ENCODE measurements at regions not wholly inside any gene's neighbourhood (a gene's known extent, or its start where the extent isn't known, plus 50 kb on each side); places are given as distances from the start of the nearest gene placed in this dataset.

GRCh38 chr7:42624471-42624870, 287.4 kb downstream of the C7orf25 start (continued):
- no peak for TF ChIP-seq PBX3 (IDR thresholded peaks at IDR 0.05)

GRCh38 chr7:42621543-42622219, 290.2 kb downstream of the C7orf25 start:
- no peak for DNase-seq
- Histone ChIP-seq H3K4me1 (ENCODE audit: control insufficient read depth in 1 of 2, insufficient read depth in 2 of 2, low read depth in 1 of 2, low read length in 1 of 2) (no peaks in the 10 kb centered on the region), H3K27ac (ENCODE audit: low read depth in 2 of 2, low read length in 1 of 2) (no peak overlapping the region), H3K4me2 (no peak overlapping the region), H4K20me1 (ENCODE audit: insufficient read depth) (no peaks in the 10 kb centered on the region), H3K9ac (no peak overlapping the region), H3K9me2 (no peaks in the 10 kb centered on the region), H3K79me2 (ENCODE audit: insufficient read depth) (no peaks in the 10 kb centered on the region), H3K36me3 (replicated peaks in 1 of 2; ENCODE audit: control insufficient read depth in 1 of 2, insufficient read depth in 2 of 2, low read length in 1 of 2) (no peaks in the 10 kb centered on the region), H2AFZ (ENCODE audit: low read depth) (no peak overlapping the region), H3K9me3 (no peaks in the 10 kb centered on the region), H3K4me3 (ENCODE audit: low read depth in 2 of 2, low read length in 1 of 2) (no peak overlapping the region), H3F3A (replicated peaks; ENCODE audit: insufficient read depth) (no peaks in the 10 kb centered on the region), H3K27me3 (ENCODE audit: insufficient read depth) (no peaks in the 10 kb centered on the region)
- TF ChIP-seq NRF1 (IDR thresholded peaks at IDR 0.05; ENCODE audit: low read depth, low read length) (no peak), YY1 (IDR thresholded peaks at IDR 0.05; ENCODE audit: low read depth) (no peak), FOSL2 (IDR thresholded peaks at IDR 0.05; ENCODE audit: borderline replicate concordance, low read depth) (no peak), MXI1 (IDR thresholded peaks at IDR 0.05; ENCODE audit: low read depth, low read length) (no peak), TEAD4 (IDR thresholded peaks at IDR 0.05; ENCODE audit: borderline replicate concordance, insufficient read depth) (no peak), POLR2AphosphoS5 (IDR thresholded peaks at IDR 0.05; ENCODE audit: low read depth, low read length) (no peak), MEF2A (IDR thresholded peaks at IDR 0.05; ENCODE audit: borderline replicate concordance, low read depth) (no peak)
- TF ChIP-seq, protein P1, sequence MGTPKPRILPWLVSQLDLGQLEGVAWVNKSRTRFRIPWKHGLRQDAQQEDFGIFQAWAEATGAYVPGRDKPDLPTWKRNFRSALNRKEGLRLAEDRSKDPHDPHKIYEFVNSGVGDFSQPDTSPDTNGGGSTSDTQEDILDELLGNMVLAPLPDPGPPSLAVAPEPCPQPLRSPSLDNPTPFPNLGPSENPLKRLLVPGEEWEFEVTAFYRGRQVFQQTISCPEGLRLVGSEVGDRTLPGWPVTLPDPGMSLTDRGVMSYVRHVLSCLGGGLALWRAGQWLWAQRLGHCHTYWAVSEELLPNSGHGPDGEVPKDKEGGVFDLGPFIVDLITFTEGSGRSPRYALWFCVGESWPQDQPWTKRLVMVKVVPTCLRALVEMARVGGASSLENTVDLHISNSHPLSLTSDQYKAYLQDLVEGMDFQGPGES (IDR thresholded peaks at IDR 0.05; ENCODE audit: low read depth, low read length), result no peak
- 0% methylated on average over 3 of the region's 3 CpGs for WGBS (ENCODE audit: low lambda C conversion rate)
- POLR2A ChIA-PET, result no interaction called here
- CTCF ChIA-PET, result no interaction called here

DNA sequence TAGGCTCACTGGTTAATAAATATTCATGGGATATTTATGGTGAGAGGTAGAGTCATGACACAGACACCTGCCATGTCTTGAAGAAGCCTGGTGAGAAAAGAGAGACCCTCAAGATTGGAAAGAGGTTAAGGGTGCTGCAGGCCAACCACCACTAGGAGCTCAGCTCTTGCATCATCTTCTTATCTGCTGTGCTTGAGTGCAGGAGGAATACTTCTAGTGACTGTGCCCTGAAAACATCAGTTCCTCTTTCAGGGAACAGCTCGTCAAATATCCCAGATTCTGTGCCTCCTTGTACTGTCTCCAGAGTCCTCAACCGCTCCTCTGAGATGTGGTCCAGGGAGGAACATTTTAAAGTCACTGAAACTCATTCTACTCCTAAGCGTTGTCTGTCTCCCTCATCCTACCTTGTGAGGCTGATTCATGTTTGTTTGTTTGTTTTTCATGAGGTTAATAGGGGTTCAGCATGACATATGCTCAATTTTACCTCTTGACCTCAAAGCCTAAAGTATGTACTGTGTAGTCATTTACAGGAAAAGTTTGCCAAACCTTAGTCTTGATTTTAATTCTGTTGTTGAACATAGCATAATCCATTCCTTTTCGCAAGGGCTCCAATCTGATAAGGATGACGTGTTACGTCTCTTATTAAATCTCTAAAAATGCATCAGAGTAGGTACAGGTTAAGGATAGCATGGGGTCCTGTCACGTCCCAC, 293.1 kb downstream of the C7orf25 start:
- no peak overlapping the region for H3K27ac ChIP-seq (ENCODE audit: low read depth in 2 of 2, low read length in 1 of 2)
- H3K36me3 ChIP-seq (replicated peaks in 1 of 2; ENCODE audit: control insufficient read depth in 1 of 2, insufficient read depth in 2 of 2, low read length in 1 of 2), result no peaks in the 10 kb centered on the region
- H3K4me1 ChIP-seq (ENCODE audit: control insufficient read depth in 1 of 2, insufficient read depth in 2 of 2, low read depth in 1 of 2, low read length in 1 of 2), result no peaks in the 10 kb centered on the region
- no peak overlapping the region for H3K9ac ChIP-seq
- ChIA-PET POLR2A (no interaction called here), CTCF (interaction anchor here (0.9 kb wide), 1 partner anchor 675 kb away, joined by 3 read pairs; no protein-coding TSS in a partner anchor)
- H2AFZ ChIP-seq (ENCODE audit: low read depth), result no peak overlapping the region
- H3K9me2 ChIP-seq, result no peaks in the 10 kb centered on the region
- H3K4me2 ChIP-seq, result no peak overlapping the region
- no peaks in the 10 kb centered on the region for H3K9me3 ChIP-seq
- WGBS (ENCODE audit: low lambda C conversion rate), result 2% methylated on average over 7 of the region's 7 CpGs
- no peaks in the 10 kb centered on the region for H3F3A ChIP-seq (replicated peaks; ENCODE audit: insufficient read depth)
- no peak for DNase-seq
- TF ChIP-seq RCOR1 (IDR thresholded peaks at IDR 0.05; ENCODE audit: low read length), result no peak
- TF ChIP-seq, protein P2, sequence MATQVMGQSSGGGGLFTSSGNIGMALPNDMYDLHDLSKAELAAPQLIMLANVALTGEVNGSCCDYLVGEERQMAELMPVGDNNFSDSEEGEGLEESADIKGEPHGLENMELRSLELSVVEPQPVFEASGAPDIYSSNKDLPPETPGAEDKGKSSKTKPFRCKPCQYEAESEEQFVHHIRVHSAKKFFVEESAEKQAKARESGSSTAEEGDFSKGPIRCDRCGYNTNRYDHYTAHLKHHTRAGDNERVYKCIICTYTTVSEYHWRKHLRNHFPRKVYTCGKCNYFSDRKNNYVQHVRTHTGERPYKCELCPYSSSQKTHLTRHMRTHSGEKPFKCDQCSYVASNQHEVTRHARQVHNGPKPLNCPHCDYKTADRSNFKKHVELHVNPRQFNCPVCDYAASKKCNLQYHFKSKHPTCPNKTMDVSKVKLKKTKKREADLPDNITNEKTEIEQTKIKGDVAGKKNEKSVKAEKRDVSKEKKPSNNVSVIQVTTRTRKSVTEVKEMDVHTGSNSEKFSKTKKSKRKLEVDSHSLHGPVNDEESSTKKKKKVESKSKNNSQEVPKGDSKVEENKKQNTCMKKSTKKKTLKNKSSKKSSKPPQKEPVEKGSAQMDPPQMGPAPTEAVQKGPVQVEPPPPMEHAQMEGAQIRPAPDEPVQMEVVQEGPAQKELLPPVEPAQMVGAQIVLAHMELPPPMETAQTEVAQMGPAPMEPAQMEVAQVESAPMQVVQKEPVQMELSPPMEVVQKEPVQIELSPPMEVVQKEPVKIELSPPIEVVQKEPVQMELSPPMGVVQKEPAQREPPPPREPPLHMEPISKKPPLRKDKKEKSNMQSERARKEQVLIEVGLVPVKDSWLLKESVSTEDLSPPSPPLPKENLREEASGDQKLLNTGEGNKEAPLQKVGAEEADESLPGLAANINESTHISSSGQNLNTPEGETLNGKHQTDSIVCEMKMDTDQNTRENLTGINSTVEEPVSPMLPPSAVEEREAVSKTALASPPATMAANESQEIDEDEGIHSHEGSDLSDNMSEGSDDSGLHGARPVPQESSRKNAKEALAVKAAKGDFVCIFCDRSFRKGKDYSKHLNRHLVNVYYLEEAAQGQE (IDR thresholded peaks at IDR 0.05; ENCODE audit: low read depth, low read length), result no peak
- no peak for TF ChIP-seq PBX3 (IDR thresholded peaks at IDR 0.05)
- no peak for TF ChIP-seq ELF1 (IDR thresholded peaks at IDR 0.05)
- no peak for TF ChIP-seq EP300 (IDR thresholded peaks at IDR 0.05; ENCODE audit: borderline replicate concordance in 1 of 2, low read depth in 1 of 2, low read length in 1 of 2)
- TF ChIP-seq, protein P3, sequence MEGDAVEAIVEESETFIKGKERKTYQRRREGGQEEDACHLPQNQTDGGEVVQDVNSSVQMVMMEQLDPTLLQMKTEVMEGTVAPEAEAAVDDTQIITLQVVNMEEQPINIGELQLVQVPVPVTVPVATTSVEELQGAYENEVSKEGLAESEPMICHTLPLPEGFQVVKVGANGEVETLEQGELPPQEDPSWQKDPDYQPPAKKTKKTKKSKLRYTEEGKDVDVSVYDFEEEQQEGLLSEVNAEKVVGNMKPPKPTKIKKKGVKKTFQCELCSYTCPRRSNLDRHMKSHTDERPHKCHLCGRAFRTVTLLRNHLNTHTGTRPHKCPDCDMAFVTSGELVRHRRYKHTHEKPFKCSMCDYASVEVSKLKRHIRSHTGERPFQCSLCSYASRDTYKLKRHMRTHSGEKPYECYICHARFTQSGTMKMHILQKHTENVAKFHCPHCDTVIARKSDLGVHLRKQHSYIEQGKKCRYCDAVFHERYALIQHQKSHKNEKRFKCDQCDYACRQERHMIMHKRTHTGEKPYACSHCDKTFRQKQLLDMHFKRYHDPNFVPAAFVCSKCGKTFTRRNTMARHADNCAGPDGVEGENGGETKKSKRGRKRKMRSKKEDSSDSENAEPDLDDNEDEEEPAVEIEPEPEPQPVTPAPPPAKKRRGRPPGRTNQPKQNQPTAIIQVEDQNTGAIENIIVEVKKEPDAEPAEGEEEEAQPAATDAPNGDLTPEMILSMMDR (IDR thresholded peaks at IDR 0.05), result no peak
- no peak for TF ChIP-seq EZH2phosphoT487 (IDR thresholded peaks at IDR 0.05; ENCODE audit: borderline replicate concordance, low read depth)
- no peaks in the 10 kb centered on the region for H4K20me1 ChIP-seq (ENCODE audit: insufficient read depth)
- no peak overlapping the region for H3K4me3 ChIP-seq (ENCODE audit: low read depth in 2 of 2, low read length in 1 of 2)
- H3K27me3 ChIP-seq (ENCODE audit: insufficient read depth), result no peaks in the 10 kb centered on the region
- H3K79me2 ChIP-seq (ENCODE audit: insufficient read depth), result no peaks in the 10 kb centered on the region

All from SK-N-SH (cell line).